GOT3 (cell line): ENCODE measurements at regions not wholly inside any gene's neighbourhood (a gene's known extent, or its start where the extent isn't known, plus 50 kb on each side); places are given as distances from the start of the nearest gene placed in this dataset.
"Not testable (repeated sequence)": the region's sequence is repeated elsewhere in the genome, so short reads cannot be mapped to it uniquely, and the experiment has no call there.

Source experiments
- DNase-seq: peaks from one replicate; lab custom pipeline; 2025; ENCODE audit warnings: mixed read lengths; lab: John Stamatoyannopoulos, UW

- DNase-seq = no peak
Measured at GRCh38 chr14:53670701-53671100, 285.9 kb downstream of the BMP4 start.

- DNase-seq = no peak
Measured at GRCh38 chr14:53668897-53669296, 287.7 kb downstream of the BMP4 start.

GRCh38 chr14:53663709-53664108 is 292.9 kb downstream of the BMP4 start:
- no peak for DNase-seq

- no peak for DNase-seq
Measured at GRCh38 chr14:53655080-53655785, 301.4 kb downstream of the BMP4 start.

- DNase-seq = no peak
Measured at GRCh38 chr14:53652068-53652467, 304.6 kb downstream of the BMP4 start.

GRCh38 chr14:53651096-53651740 is 305.4 kb downstream of the BMP4 start:
- DNase-seq = no peak

GRCh38 chr14:53646925-53647324 is 309.7 kb downstream of the BMP4 start:
- no peak for DNase-seq

- no peak for DNase-seq
Measured at GRCh38 chr14:53640695-53641094, 315.9 kb downstream of the BMP4 start.

- DNase-seq = no peak
Measured at GRCh38 chr14:53638966-53639365, 317.7 kb downstream of the BMP4 start.

GRCh38 chr14:53634793-53635192 is 321.8 kb downstream of the BMP4 start:
- no peak for DNase-seq

GRCh38 chr14:53630336-53630735 is 326.3 kb downstream of the BMP4 start:
- no peak for DNase-seq

- no peak for DNase-seq
Measured at GRCh38 chr14:53628732-53629430, 327.7 kb downstream of the BMP4 start.

- DNase-seq = no peak
Measured at GRCh38 chr14:53628261-53628660, 328.4 kb downstream of the BMP4 start.

- no peak for DNase-seq
Measured at GRCh38 chr14:53626761-53627160, 329.9 kb downstream of the BMP4 start.

- DNase-seq = no peak
Measured at GRCh38 chr14:53622447-53622846, 334.2 kb downstream of the BMP4 start.

GRCh38 chr14:53621921-53622320 is 334.7 kb downstream of the BMP4 start:
- DNase-seq = no peak

- DNase-seq = no peak
Measured at GRCh38 chr14:53621433-53621832, 335.2 kb downstream of the BMP4 start.

GRCh38 chr14:53620890-53621289 is 335.7 kb downstream of the BMP4 start:
- no peak for DNase-seq

- DNase-seq = no peak
Measured at GRCh38 chr14:53620317-53620716, 336.3 kb downstream of the BMP4 start.

GRCh38 chr14:53619691-53620231 is 336.9 kb downstream of the BMP4 start:
- DNase-seq = no peak

GRCh38 chr14:53616536-53616935 is 340.1 kb downstream of the BMP4 start:
- not testable (repeated sequence) for DNase-seq

GRCh38 chr14:53615252-53615651 is 341.4 kb downstream of the BMP4 start:
- DNase-seq = no peak
